Activated T-helper 2 cell treated with anti-CD3 and anti-CD28 coated beads, Interferon-gamma antibody, Interleukin-2, Interleukin-4, amounts not matched to agents 10 μg/mL and 5 μg/mL and 100 μg/mL, durations not matched to agents 14 hours and 24 hours and 36 hours (primary cell): ENCODE measurements at regions not wholly inside any gene's neighbourhood (a gene's known extent, or its start where the extent isn't known, plus 50 kb on each side); places are given as distances from the start of the nearest gene placed in this dataset.

Source experiments
- DNase-seq: peaks from one replicate; pipeline ENCODE4 v3.0.0; 2021; ENCODE audit warnings: low spot score
- H3K27ac Mint-ChIP-seq: one replicate; pipeline ENCODE4 v1.8.0; 2021; ENCODE audit warnings: mixed read lengths
- H3K27me3 Mint-ChIP-seq: one replicate; pipeline ENCODE4 v1.8.0; 2021; ENCODE audit warnings: low read depth, mixed read lengths
- H3K36me3 Mint-ChIP-seq: one replicate; pipeline ENCODE4 v1.8.0; 2021; ENCODE audit warnings: low read depth, mixed read lengths
- H3K4me1 Mint-ChIP-seq: one replicate; pipeline ENCODE4 v1.8.0; 2021; ENCODE audit warnings: low read depth, mixed read lengths
- H3K4me3 Mint-ChIP-seq: one replicate; pipeline ENCODE4 v1.8.0; 2021; ENCODE audit warnings: low read depth, mild to moderate bottlenecking, moderate library complexity, mixed read lengths
- H3K9me3 Mint-ChIP-seq: one replicate; pipeline ENCODE4 v1.8.0; 2021; ENCODE audit warnings: mixed read lengths
- intact Hi-C: fragments of 100-400 bp; cut with micrococcal nuclease; formaldehyde crosslinking; loops from one replicate; pipeline ENCODE4 v1.15.1; 2023

DNA sequence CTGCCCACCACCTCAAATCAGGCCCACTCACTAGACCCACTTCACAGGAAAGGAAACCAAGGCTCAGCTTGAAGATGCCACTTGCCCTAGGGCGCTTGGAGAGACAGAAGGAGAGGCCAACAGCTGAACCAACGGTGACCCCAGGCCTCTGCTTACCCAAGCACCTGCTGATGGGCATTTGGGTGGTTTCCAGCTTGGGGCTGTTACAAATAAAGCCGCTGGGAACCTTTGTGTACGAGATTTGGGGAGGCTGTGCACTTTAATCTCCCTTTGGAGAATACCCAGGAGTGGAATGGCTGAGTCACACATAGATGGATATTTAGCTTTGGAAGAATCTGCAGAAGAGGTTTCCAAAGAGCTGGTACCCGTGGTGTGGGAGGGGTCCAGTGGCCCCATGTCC is 50.9 kb upstream of the LINC01488 start:
- Mint-ChIP-seq H3K4me3 (no peak overlapping the region), H3K4me1 (peaks cover 7% of the 10 kb centered on the region)
- intact Hi-C loops, result no loop called here

DNA sequence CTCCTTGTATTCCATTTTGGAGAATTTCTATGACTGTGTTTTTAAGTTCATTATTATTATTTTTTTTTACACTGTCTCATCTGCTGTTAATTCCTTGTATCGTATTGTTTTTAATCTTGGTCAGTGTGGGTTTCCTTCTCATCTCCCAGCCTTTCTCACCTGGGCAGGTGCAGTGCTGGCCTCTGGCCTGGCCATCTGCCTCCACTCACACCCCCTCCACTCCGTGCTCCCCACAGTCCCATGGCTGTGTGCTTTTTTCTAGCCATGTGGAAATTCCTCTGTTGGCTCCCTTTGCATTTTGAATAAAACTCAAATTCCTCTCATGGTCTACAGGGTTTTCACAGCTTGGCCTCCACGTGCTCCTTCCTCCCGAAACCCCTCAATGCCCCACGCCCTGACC is 50.3 kb upstream of the LINC01488 start:
- no peaks in the 10 kb centered on the region for H3K36me3 Mint-ChIP-seq
- H3K27ac Mint-ChIP-seq, result no peak overlapping the region
- intact Hi-C loops, result no loop called here
- H3K4me3 Mint-ChIP-seq, result no peak overlapping the region
- H3K9me3 Mint-ChIP-seq, result no peaks in the 10 kb centered on the region
- no peak for DNase-seq
- H3K4me1 Mint-ChIP-seq, result peaks cover under 1% of the 10 kb centered on the region
- H3K27me3 Mint-ChIP-seq, result peaks cover 2% of the 10 kb centered on the region

More for the DNA sequence above, 50.9 kb upstream of the LINC01488 start:
- DNase-seq, result no peak
- H3K27ac Mint-ChIP-seq, result no peak overlapping the region
- no peaks in the 10 kb centered on the region for H3K9me3 Mint-ChIP-seq
- no peaks in the 10 kb centered on the region for H3K36me3 Mint-ChIP-seq
- peaks cover 2% of the 10 kb centered on the region for H3K27me3 Mint-ChIP-seq
